ENCODE measurements at regions not wholly inside any gene's neighbourhood (a gene's known extent, or its start where the extent isn't known, plus 50 kb on each side); places are given as distances from the start of the nearest gene placed in this dataset.

DNA sequence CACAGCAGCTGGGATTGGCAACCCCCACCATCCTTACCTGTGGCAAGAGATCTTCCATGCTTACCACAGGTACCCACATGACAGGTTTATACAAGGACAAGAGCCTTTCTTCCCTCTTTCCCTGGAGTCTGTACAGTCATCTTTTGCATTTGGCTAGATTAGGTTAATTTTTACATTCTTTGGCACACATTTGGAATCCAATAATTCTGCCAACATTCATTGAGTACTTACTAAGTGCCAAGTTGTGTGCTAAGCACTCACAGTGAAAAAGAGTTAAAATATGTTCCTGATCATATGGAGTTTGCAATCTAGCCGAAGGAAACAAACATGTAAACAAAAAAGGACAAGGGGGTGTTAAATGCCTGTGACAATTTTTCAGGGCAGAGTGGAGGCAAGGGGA lies 50.0 kb upstream of the OPCML start:
- DNase-seq (no peak), ATAC-seq (ENCODE audit: poor library complexity) (no peak)
- Histone ChIP-seq H3K4me1 (ENCODE audit: insufficient read depth, low read length) (no peaks in the 10 kb centered on the region), H3K36me3 (ENCODE audit: insufficient read depth, low read length) (no peaks in the 10 kb centered on the region), H3K27ac (ENCODE audit: low read depth in 1 of 2, low read length in 2 of 2) (no peak overlapping the region), H3K4me3 (ENCODE audit: low read length) (no peak overlapping the region), H3K9me3 (ENCODE audit: control insufficient read depth in 1 of 2, insufficient read depth in 1 of 2, low read length in 2 of 2) (peaks cover 0 to 20% of the 10 kb centered on the region in 2 experiments), H3K27me3 (ENCODE audit: control insufficient read depth in 1 of 2, insufficient read depth in 2 of 2, low read length in 2 of 2) (no peaks in the 10 kb centered on the region)
- Mint-ChIP-seq H3K27me3 (no peaks in the 10 kb centered on the region), H3K27ac (no peak overlapping the region), H3K9me3 (peaks cover 4% of the 10 kb centered on the region), H3K4me3 (no peak overlapping the region), H3K36me3 (ENCODE audit: low read depth) (no peaks in the 10 kb centered on the region), H3K4me1 (ENCODE audit: low read depth) (no peaks in the 10 kb centered on the region)
- TF ChIP-seq, protein P1, sequence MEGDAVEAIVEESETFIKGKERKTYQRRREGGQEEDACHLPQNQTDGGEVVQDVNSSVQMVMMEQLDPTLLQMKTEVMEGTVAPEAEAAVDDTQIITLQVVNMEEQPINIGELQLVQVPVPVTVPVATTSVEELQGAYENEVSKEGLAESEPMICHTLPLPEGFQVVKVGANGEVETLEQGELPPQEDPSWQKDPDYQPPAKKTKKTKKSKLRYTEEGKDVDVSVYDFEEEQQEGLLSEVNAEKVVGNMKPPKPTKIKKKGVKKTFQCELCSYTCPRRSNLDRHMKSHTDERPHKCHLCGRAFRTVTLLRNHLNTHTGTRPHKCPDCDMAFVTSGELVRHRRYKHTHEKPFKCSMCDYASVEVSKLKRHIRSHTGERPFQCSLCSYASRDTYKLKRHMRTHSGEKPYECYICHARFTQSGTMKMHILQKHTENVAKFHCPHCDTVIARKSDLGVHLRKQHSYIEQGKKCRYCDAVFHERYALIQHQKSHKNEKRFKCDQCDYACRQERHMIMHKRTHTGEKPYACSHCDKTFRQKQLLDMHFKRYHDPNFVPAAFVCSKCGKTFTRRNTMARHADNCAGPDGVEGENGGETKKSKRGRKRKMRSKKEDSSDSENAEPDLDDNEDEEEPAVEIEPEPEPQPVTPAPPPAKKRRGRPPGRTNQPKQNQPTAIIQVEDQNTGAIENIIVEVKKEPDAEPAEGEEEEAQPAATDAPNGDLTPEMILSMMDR (IDR thresholded peaks at IDR 0.05): no peak
- CTCF ChIA-PET: no interaction called here
- intact Hi-C loops (cut with DNase I, micrococcal nuclease): no loop called here
- POLR2A ChIA-PET: no interaction called here
